ENCODE measurements at regions not wholly inside any gene's neighbourhood (a gene's known extent, or its start where the extent isn't known, plus 50 kb on each side); places are given as distances from the start of the nearest gene placed in this dataset.

DNA sequence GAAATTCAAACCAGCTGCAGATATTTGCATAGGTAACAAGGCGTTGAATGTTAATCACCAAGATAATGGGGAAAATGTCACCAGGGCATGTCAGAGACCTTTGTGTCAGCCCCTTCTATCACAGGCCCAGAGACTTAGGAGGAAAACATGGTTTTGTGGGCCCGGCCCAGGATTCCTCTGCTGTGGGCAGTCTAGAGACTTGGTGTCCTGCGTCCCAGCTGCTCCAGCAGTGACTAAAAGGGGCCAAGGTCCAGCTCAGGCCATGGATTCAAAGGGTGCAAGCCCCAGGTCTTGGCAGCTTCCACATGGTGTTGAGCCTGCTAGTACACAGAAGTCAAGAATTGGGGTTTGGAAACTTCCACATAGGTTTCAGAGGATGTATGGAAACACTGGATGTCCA is 147.5 kb upstream of the ZWINT start:
- TF ChIP-seq ZNF70 (CRISPR knock-in tag; IDR thresholded peaks at IDR 0.05) (no peak), TOX (CRISPR knock-in tag; IDR thresholded peaks at IDR 0.05; ENCODE audit: borderline replicate concordance) (no peak), ZFP30 (CRISPR knock-in tag; IDR thresholded peaks at IDR 0.05) (no peak), ZNF565 (CRISPR knock-in tag; conservative IDR thresholded peaks at IDR 0.05; ENCODE audit: low read depth) (no peak), GLIS3 (CRISPR knock-in tag; IDR thresholded peaks at IDR 0.05) (no peak), ZFP3 (CRISPR knock-in tag; IDR thresholded peaks at IDR 0.05) (no peak), ISL1 (CRISPR knock-in tag; IDR thresholded peaks at IDR 0.05) (no peak), ZNF8 (CRISPR knock-in tag; IDR thresholded peaks at IDR 0.05) (no peak)
- TF ChIP-seq, protein P1, sequence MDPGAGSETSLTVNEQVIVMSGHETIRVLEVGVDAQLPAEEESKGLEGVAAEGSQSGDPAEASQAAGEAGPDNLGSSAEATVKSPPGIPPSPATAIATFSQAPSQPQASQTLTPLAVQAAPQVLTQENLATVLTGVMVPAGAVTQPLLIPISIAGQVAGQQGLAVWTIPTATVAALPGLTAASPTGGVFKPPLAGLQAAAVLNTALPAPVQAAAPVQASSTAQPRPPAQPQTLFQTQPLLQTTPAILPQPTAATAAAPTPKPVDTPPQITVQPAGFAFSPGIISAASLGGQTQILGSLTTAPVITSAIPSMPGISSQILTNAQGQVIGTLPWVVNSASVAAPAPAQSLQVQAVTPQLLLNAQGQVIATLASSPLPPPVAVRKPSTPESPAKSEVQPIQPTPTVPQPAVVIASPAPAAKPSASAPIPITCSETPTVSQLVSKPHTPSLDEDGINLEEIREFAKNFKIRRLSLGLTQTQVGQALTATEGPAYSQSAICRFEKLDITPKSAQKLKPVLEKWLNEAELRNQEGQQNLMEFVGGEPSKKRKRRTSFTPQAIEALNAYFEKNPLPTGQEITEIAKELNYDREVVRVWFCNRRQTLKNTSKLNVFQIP (CRISPR knock-in tag; IDR thresholded peaks at IDR 0.05; ENCODE audit: borderline replicate concordance, low read depth), result no peak
- TF ChIP-seq, protein P2, sequence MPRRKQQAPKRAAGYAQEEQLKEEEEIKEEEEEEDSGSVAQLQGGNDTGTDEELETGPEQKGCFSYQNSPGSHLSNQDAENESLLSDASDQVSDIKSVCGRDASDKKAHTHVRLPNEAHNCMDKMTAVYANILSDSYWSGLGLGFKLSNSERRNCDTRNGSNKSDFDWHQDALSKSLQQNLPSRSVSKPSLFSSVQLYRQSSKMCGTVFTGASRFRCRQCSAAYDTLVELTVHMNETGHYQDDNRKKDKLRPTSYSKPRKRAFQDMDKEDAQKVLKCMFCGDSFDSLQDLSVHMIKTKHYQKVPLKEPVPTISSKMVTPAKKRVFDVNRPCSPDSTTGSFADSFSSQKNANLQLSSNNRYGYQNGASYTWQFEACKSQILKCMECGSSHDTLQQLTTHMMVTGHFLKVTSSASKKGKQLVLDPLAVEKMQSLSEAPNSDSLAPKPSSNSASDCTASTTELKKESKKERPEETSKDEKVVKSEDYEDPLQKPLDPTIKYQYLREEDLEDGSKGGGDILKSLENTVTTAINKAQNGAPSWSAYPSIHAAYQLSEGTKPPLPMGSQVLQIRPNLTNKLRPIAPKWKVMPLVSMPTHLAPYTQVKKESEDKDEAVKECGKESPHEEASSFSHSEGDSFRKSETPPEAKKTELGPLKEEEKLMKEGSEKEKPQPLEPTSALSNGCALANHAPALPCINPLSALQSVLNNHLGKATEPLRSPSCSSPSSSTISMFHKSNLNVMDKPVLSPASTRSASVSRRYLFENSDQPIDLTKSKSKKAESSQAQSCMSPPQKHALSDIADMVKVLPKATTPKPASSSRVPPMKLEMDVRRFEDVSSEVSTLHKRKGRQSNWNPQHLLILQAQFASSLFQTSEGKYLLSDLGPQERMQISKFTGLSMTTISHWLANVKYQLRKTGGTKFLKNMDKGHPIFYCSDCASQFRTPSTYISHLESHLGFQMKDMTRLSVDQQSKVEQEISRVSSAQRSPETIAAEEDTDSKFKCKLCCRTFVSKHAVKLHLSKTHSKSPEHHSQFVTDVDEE (CRISPR knock-in tag; IDR thresholded peaks at IDR 0.05), result no peak
- no peak for ATAC-seq

DNA sequence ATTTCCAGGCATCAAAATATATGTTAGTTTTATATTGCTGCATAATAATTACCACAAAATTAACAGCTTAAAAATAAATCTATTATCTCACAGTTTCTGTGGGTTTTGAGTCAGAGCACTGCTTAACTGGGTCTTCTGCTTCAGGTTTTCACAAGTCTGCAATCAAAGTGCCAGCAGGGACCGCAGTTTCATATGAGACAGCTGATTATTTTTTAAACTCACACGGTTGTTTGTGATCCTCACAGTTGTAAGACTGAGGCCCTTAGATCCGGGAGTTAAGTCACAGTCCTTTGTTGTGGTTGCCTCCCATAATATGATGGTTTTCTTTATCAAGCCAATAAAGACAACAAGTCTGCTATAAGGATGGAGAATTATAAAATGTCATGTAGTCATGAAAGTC is 146.0 kb upstream of the ZWINT start:
- ATAC-seq, result no peak
- no peak for TF ChIP-seq PPARA (CRISPR knock-in tag; IDR thresholded peaks at IDR 0.05; ENCODE audit: borderline replicate concordance)
- TF ChIP-seq, protein P3, sequence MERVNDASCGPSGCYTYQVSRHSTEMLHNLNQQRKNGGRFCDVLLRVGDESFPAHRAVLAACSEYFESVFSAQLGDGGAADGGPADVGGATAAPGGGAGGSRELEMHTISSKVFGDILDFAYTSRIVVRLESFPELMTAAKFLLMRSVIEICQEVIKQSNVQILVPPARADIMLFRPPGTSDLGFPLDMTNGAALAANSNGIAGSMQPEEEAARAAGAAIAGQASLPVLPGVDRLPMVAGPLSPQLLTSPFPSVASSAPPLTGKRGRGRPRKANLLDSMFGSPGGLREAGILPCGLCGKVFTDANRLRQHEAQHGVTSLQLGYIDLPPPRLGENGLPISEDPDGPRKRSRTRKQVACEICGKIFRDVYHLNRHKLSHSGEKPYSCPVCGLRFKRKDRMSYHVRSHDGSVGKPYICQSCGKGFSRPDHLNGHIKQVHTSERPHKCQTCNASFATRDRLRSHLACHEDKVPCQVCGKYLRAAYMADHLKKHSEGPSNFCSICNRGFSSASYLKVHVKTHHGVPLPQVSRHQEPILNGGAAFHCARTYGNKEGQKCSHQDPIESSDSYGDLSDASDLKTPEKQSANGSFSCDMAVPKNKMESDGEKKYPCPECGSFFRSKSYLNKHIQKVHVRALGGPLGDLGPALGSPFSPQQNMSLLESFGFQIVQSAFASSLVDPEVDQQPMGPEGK (CRISPR knock-in tag; IDR thresholded peaks at IDR 0.05; ENCODE audit: borderline replicate concordance), result no peak
- TF ChIP-seq ZFP30 (CRISPR knock-in tag; IDR thresholded peaks at IDR 0.05), result no peak
- TF ChIP-seq BACH2 (CRISPR knock-in tag; IDR thresholded peaks at IDR 0.05; ENCODE audit: borderline replicate concordance), result no peak
- no peak for TF ChIP-seq ZFP3 (CRISPR knock-in tag; IDR thresholded peaks at IDR 0.05)
- TF ChIP-seq TCF4 (CRISPR knock-in tag; IDR thresholded peaks at IDR 0.05; ENCODE audit: borderline replicate concordance), result no peak
- TF ChIP-seq TOX (CRISPR knock-in tag; IDR thresholded peaks at IDR 0.05; ENCODE audit: borderline replicate concordance), result no peak
- TF ChIP-seq, protein P1 (CRISPR knock-in tag; IDR thresholded peaks at IDR 0.05; ENCODE audit: borderline replicate concordance, low read depth), result no peak
- TF ChIP-seq SNAI2 (CRISPR knock-in tag; IDR thresholded peaks at IDR 0.05), result no peak
- TF ChIP-seq ZNF70 (CRISPR knock-in tag; IDR thresholded peaks at IDR 0.05), result no peak
- TF ChIP-seq ISL1 (CRISPR knock-in tag; IDR thresholded peaks at IDR 0.05), result no peak

DNA sequence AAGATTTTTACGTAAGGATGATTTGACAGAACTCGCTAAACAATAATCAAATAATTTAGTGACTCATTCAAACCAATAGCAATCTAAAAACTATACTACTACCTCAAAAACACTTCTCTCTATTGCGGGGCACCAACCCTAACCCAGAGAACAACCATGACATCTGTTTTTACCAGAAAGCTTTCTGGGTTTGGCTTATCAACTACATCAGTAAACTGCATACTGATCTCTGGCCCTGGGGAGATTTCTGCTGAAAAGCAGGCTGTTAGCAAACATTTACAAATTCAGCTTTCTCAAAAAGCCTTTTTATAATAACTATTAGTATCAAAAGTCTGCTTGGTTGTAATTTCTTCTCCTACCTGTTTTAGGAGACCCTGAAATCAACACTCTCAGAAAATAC is 144.5 kb upstream of the ZWINT start:
- no peak for TF ChIP-seq ZFP30 (CRISPR knock-in tag; IDR thresholded peaks at IDR 0.05)
- TF ChIP-seq ZFP3 (CRISPR knock-in tag; IDR thresholded peaks at IDR 0.05), result no peak
- TF ChIP-seq, protein P1 (CRISPR knock-in tag; IDR thresholded peaks at IDR 0.05; ENCODE audit: borderline replicate concordance, low read depth), result no peak
- TF ChIP-seq RARB (CRISPR knock-in tag; IDR thresholded peaks at IDR 0.05), result no peak
- TF ChIP-seq ZNF8 (CRISPR knock-in tag; IDR thresholded peaks at IDR 0.05), result no peak
- TF ChIP-seq ZNF565 (CRISPR knock-in tag; conservative IDR thresholded peaks at IDR 0.05; ENCODE audit: low read depth), result no peak
- no peak for ATAC-seq

DNA sequence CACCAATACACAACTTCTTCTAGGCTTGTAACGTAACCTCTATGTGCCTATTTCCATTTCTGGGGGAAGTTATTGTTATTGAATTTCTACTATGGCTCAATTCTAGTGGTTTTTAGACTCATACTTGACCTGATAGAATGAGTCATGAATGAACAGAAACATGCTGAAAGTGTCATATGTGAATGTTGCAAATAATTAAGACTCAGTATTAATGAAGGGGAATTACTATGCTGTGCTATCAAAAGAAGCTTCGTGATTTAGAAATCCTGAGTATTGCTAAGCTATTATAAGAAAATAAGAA is 135.1 kb upstream of the ZWINT start:
- TF ChIP-seq, protein P4, sequence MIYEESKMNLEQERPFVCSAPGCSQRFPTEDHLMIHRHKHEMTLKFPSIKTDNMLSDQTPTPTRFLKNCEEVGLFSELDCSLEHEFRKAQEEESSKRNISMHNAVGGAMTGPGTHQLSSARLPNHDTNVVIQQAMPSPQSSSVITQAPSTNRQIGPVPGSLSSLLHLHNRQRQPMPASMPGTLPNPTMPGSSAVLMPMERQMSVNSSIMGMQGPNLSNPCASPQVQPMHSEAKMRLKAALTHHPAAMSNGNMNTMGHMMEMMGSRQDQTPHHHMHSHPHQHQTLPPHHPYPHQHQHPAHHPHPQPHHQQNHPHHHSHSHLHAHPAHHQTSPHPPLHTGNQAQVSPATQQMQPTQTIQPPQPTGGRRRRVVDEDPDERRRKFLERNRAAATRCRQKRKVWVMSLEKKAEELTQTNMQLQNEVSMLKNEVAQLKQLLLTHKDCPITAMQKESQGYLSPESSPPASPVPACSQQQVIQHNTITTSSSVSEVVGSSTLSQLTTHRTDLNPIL (CRISPR knock-in tag; IDR thresholded peaks at IDR 0.05; ENCODE audit: low read depth), result no peak
- TF ChIP-seq SNAI2 (CRISPR knock-in tag; IDR thresholded peaks at IDR 0.05) (no peak), ARNTL (CRISPR knock-in tag; IDR thresholded peaks at IDR 0.05; ENCODE audit: borderline replicate concordance, low read depth) (no peak), ZC3H10 (CRISPR knock-in tag; IDR thresholded peaks at IDR 0.05) (no peak), ZNF8 (CRISPR knock-in tag; IDR thresholded peaks at IDR 0.05) (no peak)
- TF ChIP-seq, protein P2 (CRISPR knock-in tag; IDR thresholded peaks at IDR 0.05), result no peak
- ATAC-seq, result no peak
